GM13976 (cell line): ENCODE measurements at regions not wholly inside any gene's neighbourhood (a gene's known extent, or its start where the extent isn't known, plus 50 kb on each side); places are given as distances from the start of the nearest gene placed in this dataset.

ENCODE experiments used
- DNase-seq: peaks from one replicate; pipeline ENCODE4 v3.0.0; 2012; ENCODE audit warnings: low spot score
- in situ Hi-C: fragments of 300-500 bp; cut with MboI; formaldehyde crosslinking; loops from one replicate; pipeline ENCODE4 v1.12.0; 2022; ENCODE audit warnings: low sequenced_read_pairs, mixed read lengths, inconsistent platforms; ENCODE audit not compliant: unreplicated experiment
- TF ChIP-seq, protein P1 (sequence below): IDR thresholded peaks from 2 replicates; pipeline ENCODE4 v1.5.1; 2012; ENCODE audit warnings: borderline replicate concordance, mild to moderate bottlenecking; ENCODE audit not compliant: insufficient read depth; ENCODE audit errors: extremely low read depth, missing control alignments, control extremely low read depth

DNA sequence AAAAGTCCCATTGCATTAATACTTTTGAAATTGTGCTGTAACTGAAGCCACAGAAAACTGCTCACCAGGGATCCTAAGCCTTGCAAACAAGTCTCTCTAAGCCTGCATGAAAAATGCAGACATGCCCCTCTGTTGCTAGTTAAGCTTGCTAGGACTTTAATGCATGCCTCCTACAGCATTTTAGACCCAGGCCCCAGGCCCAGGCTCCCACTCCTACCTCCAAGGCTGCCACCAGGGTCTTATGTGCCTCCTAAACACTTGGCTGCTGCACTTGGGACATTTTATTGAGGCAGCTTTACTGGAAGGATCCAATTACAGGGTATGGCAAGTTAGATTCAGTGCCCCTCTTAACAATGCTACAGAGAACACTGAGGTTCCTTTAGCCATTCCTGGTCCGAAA, 467.3 kb upstream of the CLINT1 start:
- in situ Hi-C loops: no loop called here
- TF ChIP-seq, protein P1, sequence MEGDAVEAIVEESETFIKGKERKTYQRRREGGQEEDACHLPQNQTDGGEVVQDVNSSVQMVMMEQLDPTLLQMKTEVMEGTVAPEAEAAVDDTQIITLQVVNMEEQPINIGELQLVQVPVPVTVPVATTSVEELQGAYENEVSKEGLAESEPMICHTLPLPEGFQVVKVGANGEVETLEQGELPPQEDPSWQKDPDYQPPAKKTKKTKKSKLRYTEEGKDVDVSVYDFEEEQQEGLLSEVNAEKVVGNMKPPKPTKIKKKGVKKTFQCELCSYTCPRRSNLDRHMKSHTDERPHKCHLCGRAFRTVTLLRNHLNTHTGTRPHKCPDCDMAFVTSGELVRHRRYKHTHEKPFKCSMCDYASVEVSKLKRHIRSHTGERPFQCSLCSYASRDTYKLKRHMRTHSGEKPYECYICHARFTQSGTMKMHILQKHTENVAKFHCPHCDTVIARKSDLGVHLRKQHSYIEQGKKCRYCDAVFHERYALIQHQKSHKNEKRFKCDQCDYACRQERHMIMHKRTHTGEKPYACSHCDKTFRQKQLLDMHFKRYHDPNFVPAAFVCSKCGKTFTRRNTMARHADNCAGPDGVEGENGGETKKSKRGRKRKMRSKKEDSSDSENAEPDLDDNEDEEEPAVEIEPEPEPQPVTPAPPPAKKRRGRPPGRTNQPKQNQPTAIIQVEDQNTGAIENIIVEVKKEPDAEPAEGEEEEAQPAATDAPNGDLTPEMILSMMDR: no peak
- DNase-seq: no peak

DNA sequence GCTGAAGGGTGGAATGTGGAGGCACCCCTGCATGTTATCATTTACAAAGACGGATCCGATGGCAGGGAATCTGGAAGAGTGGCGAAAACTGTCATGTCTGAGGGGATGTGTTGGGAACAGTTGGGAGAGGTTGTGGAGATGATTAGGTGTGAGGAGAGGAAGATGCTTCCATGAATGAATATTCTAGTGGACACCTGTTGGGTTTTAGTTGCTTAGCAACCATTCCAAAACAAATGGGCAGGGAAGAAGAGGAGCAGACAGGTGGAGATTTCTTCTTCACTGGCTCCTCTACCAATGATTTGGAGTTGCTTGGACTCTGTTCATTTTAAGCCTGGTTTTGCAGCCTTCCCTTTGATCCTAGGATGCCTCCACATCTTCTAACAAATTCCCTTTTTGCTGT, 465.3 kb upstream of the CLINT1 start:
- in situ Hi-C loops: no loop called here
- TF ChIP-seq, protein P1: no peak
- no peak for DNase-seq

DNA sequence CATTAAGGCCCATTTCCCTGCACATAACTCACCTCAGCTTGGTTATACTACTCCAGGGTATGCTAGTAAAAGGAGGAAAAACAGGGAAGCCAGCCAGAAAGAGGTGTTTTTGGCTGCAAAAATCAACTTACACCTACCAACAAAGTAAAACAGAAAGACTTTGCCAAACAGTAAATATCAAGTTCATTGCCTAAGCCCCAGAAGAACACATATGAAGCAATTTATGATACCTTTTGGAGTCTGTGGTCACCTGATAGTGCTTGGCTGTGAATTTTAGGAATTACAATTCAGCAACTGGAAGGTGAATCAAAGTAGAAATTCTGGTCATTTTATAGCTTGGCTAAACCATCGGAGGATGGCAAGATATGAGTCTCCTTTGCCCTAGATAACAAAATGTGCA, 463.7 kb upstream of the CLINT1 start:
- no peak for DNase-seq
- TF ChIP-seq, protein P1: no peak
- in situ Hi-C loops: no loop called here

DNA sequence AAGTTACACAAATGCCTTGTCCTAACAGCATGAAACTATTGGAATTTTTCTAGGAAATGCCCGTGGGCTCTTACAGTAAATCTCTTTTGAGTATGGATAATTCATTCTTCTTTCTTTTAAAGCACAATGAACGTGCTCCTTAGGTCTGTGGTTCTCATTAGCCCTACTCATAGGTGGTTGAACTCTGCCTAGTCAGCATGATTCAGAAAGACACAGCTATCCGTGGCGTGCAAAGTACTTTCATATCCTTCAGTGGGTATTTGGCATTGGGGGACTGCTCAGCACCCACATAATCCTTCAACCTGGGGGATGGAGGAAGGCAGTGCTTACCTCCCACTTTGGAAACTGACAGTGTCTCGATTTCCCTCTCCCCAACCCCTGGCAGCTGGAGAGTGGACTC, 462.0 kb upstream of the CLINT1 start:
- TF ChIP-seq, protein P1: no peak
- in situ Hi-C loops: no loop called here
- DNase-seq: no peak

DNA sequence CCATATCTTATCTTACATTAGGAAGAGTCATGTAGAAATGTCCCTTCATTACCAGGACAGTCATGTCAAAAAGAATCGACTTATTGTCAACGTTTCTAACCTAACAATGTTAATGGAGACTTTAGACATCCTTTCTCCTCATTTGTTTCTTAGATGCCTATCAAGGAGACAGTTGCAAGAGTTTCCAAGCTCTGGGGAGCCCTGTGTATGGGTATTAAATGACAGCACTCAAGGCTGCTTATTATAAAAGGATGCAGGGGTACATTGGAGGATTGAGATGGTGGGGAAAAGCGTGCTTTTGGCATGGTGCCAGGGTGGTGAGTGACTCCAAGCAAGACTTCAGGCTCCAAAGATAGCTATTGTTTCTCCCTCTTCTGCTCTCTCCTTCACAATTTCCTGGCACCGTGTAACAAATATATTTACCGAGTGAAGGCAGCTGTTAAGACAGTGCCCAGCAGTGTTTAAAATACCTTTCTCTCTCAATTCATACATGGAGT, 461.3 kb upstream of the CLINT1 start:
- TF ChIP-seq, protein P1: no peak
- in situ Hi-C loops: no loop called here
- no peak for DNase-seq

DNA sequence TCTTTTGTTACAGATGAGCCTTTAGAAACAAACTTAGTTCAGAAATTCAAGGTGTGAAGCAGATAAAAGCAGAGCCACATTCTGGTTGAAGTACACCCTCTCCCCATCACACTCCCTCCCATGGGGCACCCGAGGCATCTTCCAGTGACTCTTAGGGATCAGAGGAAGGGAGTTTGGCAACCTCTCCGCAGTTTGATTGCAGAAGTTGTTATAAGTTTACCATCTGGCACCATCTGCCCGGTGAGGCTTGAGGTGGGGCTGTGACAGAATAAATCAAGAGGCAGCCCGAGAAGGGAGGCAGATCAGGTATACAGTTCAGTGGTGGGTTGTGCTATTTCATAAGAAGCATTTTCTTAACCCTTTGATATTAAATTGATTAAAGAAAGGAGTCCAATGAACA, 458.6 kb upstream of the CLINT1 start:
- TF ChIP-seq, protein P1: no peak
- in situ Hi-C loops: no loop called here
- DNase-seq: no peak
